Type B pancreatic cell (in vitro differentiated cells): ENCODE measurements at regions not wholly inside any gene's neighbourhood (a gene's known extent, or its start where the extent isn't known, plus 50 kb on each side); places are given as distances from the start of the nearest gene placed in this dataset.

Experiments used
- DNase-seq: peaks from one replicate; pipeline ENCODE4 v3.0.0; 2021; ENCODE audit warnings: mixed read lengths; ENCODE audit not compliant: unreplicated experiment; ENCODE audit errors: extremely low spot score
- H3K27ac Mint-ChIP-seq: 2 replicates; pipeline ENCODE4 v1.8.0; 2021; ENCODE audit warnings: mild to moderate bottlenecking, mixed read lengths
- H3K27me3 Mint-ChIP-seq: 2 replicates; pipeline ENCODE4 v1.8.0; 2021; ENCODE audit warnings: mixed read lengths
- H3K36me3 Mint-ChIP-seq: 2 replicates; pipeline ENCODE4 v1.8.0; 2021; ENCODE audit warnings: mixed read lengths
- H3K4me1 Mint-ChIP-seq: one replicate; pipeline ENCODE4 v1.8.0; 2021; ENCODE audit warnings: mixed read lengths; ENCODE audit not compliant: unreplicated experiment
- H3K4me3 Mint-ChIP-seq: 2 replicates; pipeline ENCODE4 v1.8.0; 2021; ENCODE audit warnings: mild to moderate bottlenecking, mixed read lengths
- H3K9me3 Mint-ChIP-seq: 2 replicates; pipeline ENCODE4 v1.8.0; 2021; ENCODE audit warnings: mixed read lengths
- CTCF ChIP-seq: fragments of 200-600 bp; sonication (generic); conservative IDR thresholded peaks from 2 replicates; pipeline ENCODE4 v1.5.0; 2021; ENCODE audit warnings: antibody characterized with exemption, mild to moderate bottlenecking

- no peaks in the 10 kb centered on the region for H3K9me3 Mint-ChIP-seq
- no peaks in the 10 kb centered on the region for H3K27me3 Mint-ChIP-seq
- no peak for TF ChIP-seq CTCF
- no peak overlapping the region for H3K27ac Mint-ChIP-seq
- H3K36me3 Mint-ChIP-seq: no peaks in the 10 kb centered on the region
- H3K4me3 Mint-ChIP-seq: no peak overlapping the region
- no peak for DNase-seq
- peaks cover 11% of the 10 kb centered on the region for H3K4me1 Mint-ChIP-seq
Measured at GRCh38 chr18:32851936-32852335, 79.1 kb upstream of the KLHL14 start.

GRCh38 chr18:32848826-32849225 is 76.0 kb upstream of the KLHL14 start:
- H3K4me3 Mint-ChIP-seq: no peak overlapping the region

GRCh38 chr18:32847691-32848090 is 74.9 kb upstream of the KLHL14 start:
- H3K27ac Mint-ChIP-seq: no peak overlapping the region
- no peaks in the 10 kb centered on the region for H3K36me3 Mint-ChIP-seq
- peaks cover 3% of the 10 kb centered on the region for H3K9me3 Mint-ChIP-seq
- no peak for DNase-seq
- H3K4me3 Mint-ChIP-seq: no peak overlapping the region
- TF ChIP-seq CTCF: peak; percentile 30
- no peaks in the 10 kb centered on the region for H3K27me3 Mint-ChIP-seq
- peaks cover 13% of the 10 kb centered on the region for H3K4me1 Mint-ChIP-seq

More at GRCh38 chr18:32848826-32849225, 76.0 kb upstream of the KLHL14 start:
- Mint-ChIP-seq H3K9me3 (no peaks in the 10 kb centered on the region), H3K27ac (no peak overlapping the region), H3K36me3 (no peaks in the 10 kb centered on the region), H3K4me1 (peaks cover 13% of the 10 kb centered on the region), H3K27me3 (no peaks in the 10 kb centered on the region)
- no peak for TF ChIP-seq CTCF
- DNase-seq: no peak

- H3K4me1 Mint-ChIP-seq: peaks cover 13% of the 10 kb centered on the region
- no peaks in the 10 kb centered on the region for H3K27me3 Mint-ChIP-seq
- no peak for DNase-seq
- no peaks in the 10 kb centered on the region for H3K36me3 Mint-ChIP-seq
- H3K27ac Mint-ChIP-seq: no peak overlapping the region
- TF ChIP-seq CTCF: no peak
- no peak overlapping the region for H3K4me3 Mint-ChIP-seq
- H3K9me3 Mint-ChIP-seq: peaks cover 4% of the 10 kb centered on the region
Measured at GRCh38 chr18:32846896-32847295, 74.1 kb upstream of the KLHL14 start.

GRCh38 chr18:32840962-32841361 is 68.1 kb upstream of the KLHL14 start:
- no peak overlapping the region for H3K27ac Mint-ChIP-seq
- H3K4me3 Mint-ChIP-seq: no peak overlapping the region
- peaks cover 6% of the 10 kb centered on the region for H3K27me3 Mint-ChIP-seq
- no peaks in the 10 kb centered on the region for H3K4me1 Mint-ChIP-seq
- no peaks in the 10 kb centered on the region for H3K36me3 Mint-ChIP-seq
- no peak for DNase-seq
- peaks cover 4% of the 10 kb centered on the region for H3K9me3 Mint-ChIP-seq
- no peak for TF ChIP-seq CTCF

- H3K36me3 Mint-ChIP-seq: no peaks in the 10 kb centered on the region
- peaks cover 13% of the 10 kb centered on the region for H3K27me3 Mint-ChIP-seq
- H3K9me3 Mint-ChIP-seq: peaks cover 8% of the 10 kb centered on the region
- no peak for DNase-seq
- H3K27ac Mint-ChIP-seq: no peak overlapping the region
- no peak overlapping the region for H3K4me3 Mint-ChIP-seq
- no peak for TF ChIP-seq CTCF
- H3K4me1 Mint-ChIP-seq: no peaks in the 10 kb centered on the region
Measured at GRCh38 chr18:32835951-32836350, 63.1 kb upstream of the KLHL14 start.
